Keratinocyte (primary cell): ENCODE measurements at regions not wholly inside any gene's neighbourhood (a gene's known extent, or its start where the extent isn't known, plus 50 kb on each side); places are given as distances from the start of the nearest gene placed in this dataset.

ENCODE experiments used
- DNase-seq: peaks from one replicate; pipeline ENCODE4 v3.0.0-alpha.2; 2011; ENCODE audit warnings: low read depth, missing footprints, low spot score
- FAIRE-seq: peaks from 2 replicates; lab custom pipeline; 2011; peaks lifted over from hg19 to GRCh38; lab: Jason Lieb, UNC
- H2AFZ ChIP-seq: 2 replicates; pipeline ENCODE4 v1.6.0; 2012; ENCODE audit warnings: low read length, control low read depth, inconsistent platforms; ENCODE audit not compliant: control insufficient read depth
- H3K27ac ChIP-seq: 2 replicates; pipeline ENCODE4 v1.5.1; 2011; ENCODE audit warnings: low read length; ENCODE audit not compliant: control insufficient read depth, insufficient read depth
- H3K27me3 ChIP-seq: 3 replicates; pipeline ENCODE4 v1.6.0; 2011; ENCODE audit warnings: low read length; ENCODE audit not compliant: control insufficient read depth, insufficient read depth; ENCODE audit errors: extremely low read depth
- H3K36me3 ChIP-seq, 2 experiments: 2 replicates in 1 of 2; 3 replicates in 1 of 2; pipeline ENCODE4 v1.5.1; 2011; ENCODE audit warnings: low read length in 2 of 2, mild to moderate bottlenecking in 1 of 2; ENCODE audit not compliant: control insufficient read depth in 2 of 2, insufficient read depth in 2 of 2; ENCODE audit errors: extremely low read depth in 1 of 2
- H3K4me1 ChIP-seq: 3 replicates; pipeline ENCODE4 v1.5.1; 2011; ENCODE audit warnings: low read length; ENCODE audit not compliant: control insufficient read depth, insufficient read depth; ENCODE audit errors: extremely low read depth
- H3K4me2 ChIP-seq: 3 replicates; pipeline ENCODE4 v1.6.0; 2011; ENCODE audit warnings: low read depth, low read length; ENCODE audit not compliant: control insufficient read depth, insufficient read depth; ENCODE audit errors: extremely low read depth
- H3K4me3 ChIP-seq, 3 experiments: fragments of 200-600 bp in 1 of 3; sonication (generic) in 1 of 3; 2 replicates in 2 of 3; 3 replicates in 1 of 3; pipeline ENCODE4 v1.5.1; 2011 to 2016; ENCODE audit warnings: low read length in 3 of 3, mild to moderate bottlenecking in 3 of 3, control low read depth in 2 of 3, inconsistent platforms in 1 of 3, low read depth in 1 of 3, mixed read lengths in 1 of 3, mixed run types in 1 of 3, moderate library complexity in 1 of 3; ENCODE audit not compliant: control insufficient read depth in 2 of 3, insufficient read depth in 2 of 3; ENCODE audit errors: extremely low read depth in 1 of 3
- H3K79me2 ChIP-seq: 2 replicates; pipeline ENCODE4 v1.6.0; 2012; ENCODE audit warnings: low read length; ENCODE audit not compliant: control insufficient read depth, insufficient read depth
- H3K9ac ChIP-seq: 3 replicates; pipeline ENCODE4 v1.6.0; 2011; ENCODE audit warnings: low read length; ENCODE audit not compliant: control insufficient read depth, insufficient read depth; ENCODE audit errors: extremely low read depth
- H3K9me1 ChIP-seq: 3 replicates; pipeline ENCODE4 v1.6.0; 2011; ENCODE audit warnings: low read length; ENCODE audit not compliant: control insufficient read depth, insufficient read depth; ENCODE audit errors: extremely low read depth
- H3K9me3 ChIP-seq: 2 replicates; pipeline ENCODE4 v1.5.1; 2012; ENCODE audit warnings: low read depth, low read length; ENCODE audit not compliant: control insufficient read depth
- H4K20me1 ChIP-seq: 3 replicates; pipeline ENCODE4 v1.6.0; 2011; ENCODE audit warnings: low read length; ENCODE audit not compliant: control insufficient read depth, insufficient read depth; ENCODE audit errors: extremely low read depth
- CTCF ChIP-seq, 3 experiments: IDR thresholded peaks in 1 of 3; conservative IDR thresholded peaks in 1 of 3; optimal IDR thresholded peaks in 1 of 3; 2 replicates in 2 of 3; 3 replicates in 1 of 3; pipeline versions ENCODE3 to v1.5.1; 2011; ENCODE audit warnings: low read length in 3 of 3, mild to moderate bottlenecking in 3 of 3, moderate library complexity in 2 of 3, control low read depth in 1 of 3, inconsistent platforms in 1 of 3; ENCODE audit not compliant: insufficient read depth in 2 of 3; ENCODE audit errors: extremely low read depth in 1 of 3
- EZH2 ChIP-seq: IDR thresholded peaks from one replicate; pipeline ENCODE4 v1.6.1; 2012; ENCODE audit warnings: inconsistent platforms, mild to moderate bottlenecking, low read length, moderate library complexity
- dilution Hi-C: fragments of 300-500 bp; cut with MboI; formaldehyde crosslinking; loops from one replicate; pipeline ENCODE4 v1.7.0; 2020; ENCODE audit warnings: low sequenced_read_pairs; ENCODE audit not compliant: extremely low pct_ligation_motif_present

DNA sequence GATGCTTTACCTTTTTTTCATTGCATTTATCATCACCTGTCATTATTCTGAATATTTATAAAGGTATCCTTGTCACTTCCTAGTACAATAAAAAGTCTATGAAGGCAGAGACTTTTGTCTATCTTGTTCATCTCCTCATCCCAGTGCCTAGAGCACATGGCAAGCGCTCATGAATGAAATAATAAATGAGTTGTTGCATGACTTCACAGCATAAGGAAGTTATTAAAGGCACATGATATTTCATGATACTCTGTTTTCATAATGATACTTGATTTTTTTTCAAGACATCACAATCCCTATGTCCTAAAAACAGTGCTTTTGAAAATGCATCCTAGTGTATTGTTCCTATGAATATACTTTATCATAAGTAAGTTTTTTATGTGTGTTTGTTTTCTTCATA is 310.6 kb upstream of the RSPO3 start:
- Histone ChIP-seq H3K36me3 (no peaks in the 10 kb centered on the region), H3K9me3 (no peaks in the 10 kb centered on the region), H3K4me1 (no peaks in the 10 kb centered on the region), H3K79me2 (no peaks in the 10 kb centered on the region), H3K27ac (no peak overlapping the region), H3K9me1 (no peaks in the 10 kb centered on the region), H2AFZ (no peak overlapping the region), H3K4me2 (no peak overlapping the region), H3K27me3 (peaks cover 6% of the 10 kb centered on the region), H4K20me1 (no peaks in the 10 kb centered on the region), H3K4me3 (no peak overlapping the region), H3K9ac (no peak overlapping the region)
- dilution Hi-C loops: no loop called here
- no peak for TF ChIP-seq EZH2
- TF ChIP-seq CTCF (optimal IDR thresholded peaks at IDR 0.05 in 1 of 3, IDR thresholded peaks at IDR 0.05 in 1 of 3, conservative IDR thresholded peaks at IDR 0.05 in 1 of 3; ENCODE audit: extremely low read depth in 1 of 3, insufficient read depth in 2 of 3, low read length in 3 of 3): no peak
- DNase-seq (no peak), FAIRE-seq (no peak)

GRCh38 chr6:126811321-126811720 is 307.1 kb upstream of the RSPO3 start:
- no peaks in the 10 kb centered on the region for H3K9me3 ChIP-seq
- DNase-seq (no peak), FAIRE-seq (no peak)
- H3K36me3 ChIP-seq: no peaks in the 10 kb centered on the region
- TF ChIP-seq EZH2 (no peak), CTCF (optimal IDR thresholded peaks at IDR 0.05 in 1 of 3, IDR thresholded peaks at IDR 0.05 in 1 of 3, conservative IDR thresholded peaks at IDR 0.05 in 1 of 3; ENCODE audit: extremely low read depth in 1 of 3, insufficient read depth in 2 of 3, low read length in 3 of 3) (no peak)
- no peaks in the 10 kb centered on the region for H4K20me1 ChIP-seq
- no peak overlapping the region for H3K27ac ChIP-seq
- no peaks in the 10 kb centered on the region for H3K4me1 ChIP-seq
- dilution Hi-C loops: no loop called here
- no peak overlapping the region for H3K4me3 ChIP-seq
- no peak overlapping the region for H3K9ac ChIP-seq
- H2AFZ ChIP-seq: no peak overlapping the region
- H3K27me3 ChIP-seq: peaks cover 6% of the 10 kb centered on the region
- no peaks in the 10 kb centered on the region for H3K79me2 ChIP-seq
- H3K4me2 ChIP-seq: no peak overlapping the region
- H3K9me1 ChIP-seq: no peaks in the 10 kb centered on the region
